PFSK-1 (cell line): ENCODE measurements at regions not wholly inside any gene's neighbourhood (a gene's known extent, or its start where the extent isn't known, plus 50 kb on each side); places are given as distances from the start of the nearest gene placed in this dataset.

Experiments
- FOXP2 ChIP-seq: optimal IDR thresholded peaks from 2 replicates; pipeline ENCODE3; 2011; ENCODE audit warnings: borderline replicate concordance, control low read depth, inconsistent platforms; ENCODE audit not compliant: insufficient read depth; ENCODE audit errors: extremely low read length, extremely low read depth
- POLR2AphosphoS5 ChIP-seq: IDR thresholded peaks from 2 replicates; pipeline ENCODE4 v1.6.1; 2012; ENCODE audit warnings: low read depth, mild to moderate bottlenecking, control low read depth, low read length, moderate library complexity
- SIN3A ChIP-seq: IDR thresholded peaks from 2 replicates; pipeline ENCODE4 v1.6.1; 2012; ENCODE audit warnings: mild to moderate bottlenecking, low read length, moderate library complexity, borderline replicate concordance; ENCODE audit not compliant: insufficient read depth
- TAF1 ChIP-seq: IDR thresholded peaks from 2 replicates; pipeline ENCODE4 v1.6.1; 2012; ENCODE audit warnings: low read length, control low read depth, borderline replicate concordance; ENCODE audit not compliant: insufficient read depth
- TF ChIP-seq, protein P1 (sequence below), 2 experiments: IDR thresholded peaks; 2 replicates each; pipeline versions ENCODE4 v1.6.1 to v1.8.0; 2011 to 2012; ENCODE audit warnings: low read depth in 2 of 2, low read length in 2 of 2, control low read depth in 1 of 2, inconsistent platforms in 1 of 2, mild to moderate bottlenecking in 1 of 2, moderate library complexity in 1 of 2; ENCODE audit not compliant: insufficient read depth in 1 of 2

DNA sequence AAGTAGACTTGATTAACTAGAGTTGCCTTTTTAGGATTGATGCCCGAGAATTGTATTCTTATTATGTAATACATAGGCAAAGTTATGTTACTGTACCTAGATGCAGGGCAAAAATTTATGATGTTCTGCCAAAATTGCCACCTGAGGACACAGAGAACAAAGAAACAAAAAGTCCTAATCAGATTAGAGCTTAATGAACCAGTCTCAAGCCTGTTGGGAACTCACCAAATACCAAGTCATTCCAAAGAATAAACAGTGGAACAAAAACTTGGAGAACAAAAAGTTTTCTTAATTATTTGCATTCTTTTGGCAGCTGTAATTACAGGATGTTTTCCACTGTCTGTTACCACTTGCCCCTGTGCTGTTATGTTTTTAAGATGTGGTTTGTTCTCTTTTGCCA lies 154.7 kb upstream of the SGK1 start:
- TF ChIP-seq TAF1 (no peak), SIN3A (no peak), POLR2AphosphoS5 (no peak), FOXP2 (no peak)
- TF ChIP-seq, protein P1, sequence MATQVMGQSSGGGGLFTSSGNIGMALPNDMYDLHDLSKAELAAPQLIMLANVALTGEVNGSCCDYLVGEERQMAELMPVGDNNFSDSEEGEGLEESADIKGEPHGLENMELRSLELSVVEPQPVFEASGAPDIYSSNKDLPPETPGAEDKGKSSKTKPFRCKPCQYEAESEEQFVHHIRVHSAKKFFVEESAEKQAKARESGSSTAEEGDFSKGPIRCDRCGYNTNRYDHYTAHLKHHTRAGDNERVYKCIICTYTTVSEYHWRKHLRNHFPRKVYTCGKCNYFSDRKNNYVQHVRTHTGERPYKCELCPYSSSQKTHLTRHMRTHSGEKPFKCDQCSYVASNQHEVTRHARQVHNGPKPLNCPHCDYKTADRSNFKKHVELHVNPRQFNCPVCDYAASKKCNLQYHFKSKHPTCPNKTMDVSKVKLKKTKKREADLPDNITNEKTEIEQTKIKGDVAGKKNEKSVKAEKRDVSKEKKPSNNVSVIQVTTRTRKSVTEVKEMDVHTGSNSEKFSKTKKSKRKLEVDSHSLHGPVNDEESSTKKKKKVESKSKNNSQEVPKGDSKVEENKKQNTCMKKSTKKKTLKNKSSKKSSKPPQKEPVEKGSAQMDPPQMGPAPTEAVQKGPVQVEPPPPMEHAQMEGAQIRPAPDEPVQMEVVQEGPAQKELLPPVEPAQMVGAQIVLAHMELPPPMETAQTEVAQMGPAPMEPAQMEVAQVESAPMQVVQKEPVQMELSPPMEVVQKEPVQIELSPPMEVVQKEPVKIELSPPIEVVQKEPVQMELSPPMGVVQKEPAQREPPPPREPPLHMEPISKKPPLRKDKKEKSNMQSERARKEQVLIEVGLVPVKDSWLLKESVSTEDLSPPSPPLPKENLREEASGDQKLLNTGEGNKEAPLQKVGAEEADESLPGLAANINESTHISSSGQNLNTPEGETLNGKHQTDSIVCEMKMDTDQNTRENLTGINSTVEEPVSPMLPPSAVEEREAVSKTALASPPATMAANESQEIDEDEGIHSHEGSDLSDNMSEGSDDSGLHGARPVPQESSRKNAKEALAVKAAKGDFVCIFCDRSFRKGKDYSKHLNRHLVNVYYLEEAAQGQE (IDR thresholded peaks at IDR 0.05; ENCODE audit: insufficient read depth in 1 of 2, low read depth in 2 of 2, low read length in 2 of 2) = no peak

DNA sequence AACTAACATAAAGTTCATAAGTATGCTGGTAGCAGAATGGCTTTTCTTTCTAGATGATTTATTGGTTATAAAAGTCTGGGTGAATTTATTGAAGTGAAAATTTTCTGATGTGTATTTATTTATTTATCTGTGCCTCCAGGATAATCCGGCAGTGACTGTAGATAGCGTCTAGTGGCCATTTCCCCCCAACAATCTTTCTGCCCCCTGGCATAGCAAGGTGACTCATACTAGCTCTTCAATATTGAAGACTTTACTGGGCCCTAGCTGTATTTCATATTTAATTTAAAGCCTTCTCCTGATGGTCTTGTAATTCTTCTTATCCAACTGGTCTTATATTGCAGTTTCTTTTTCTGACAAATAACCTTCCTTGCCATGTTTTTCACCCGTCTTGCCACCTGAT lies 154.1 kb upstream of the SGK1 start:
- TF ChIP-seq FOXP2 = no peak
- TF ChIP-seq SIN3A = no peak
- TF ChIP-seq, protein P1 (IDR thresholded peaks at IDR 0.05; ENCODE audit: insufficient read depth in 1 of 2, low read depth in 2 of 2, low read length in 2 of 2) = no peak
- TF ChIP-seq TAF1 = no peak
- TF ChIP-seq POLR2AphosphoS5 = no peak

DNA sequence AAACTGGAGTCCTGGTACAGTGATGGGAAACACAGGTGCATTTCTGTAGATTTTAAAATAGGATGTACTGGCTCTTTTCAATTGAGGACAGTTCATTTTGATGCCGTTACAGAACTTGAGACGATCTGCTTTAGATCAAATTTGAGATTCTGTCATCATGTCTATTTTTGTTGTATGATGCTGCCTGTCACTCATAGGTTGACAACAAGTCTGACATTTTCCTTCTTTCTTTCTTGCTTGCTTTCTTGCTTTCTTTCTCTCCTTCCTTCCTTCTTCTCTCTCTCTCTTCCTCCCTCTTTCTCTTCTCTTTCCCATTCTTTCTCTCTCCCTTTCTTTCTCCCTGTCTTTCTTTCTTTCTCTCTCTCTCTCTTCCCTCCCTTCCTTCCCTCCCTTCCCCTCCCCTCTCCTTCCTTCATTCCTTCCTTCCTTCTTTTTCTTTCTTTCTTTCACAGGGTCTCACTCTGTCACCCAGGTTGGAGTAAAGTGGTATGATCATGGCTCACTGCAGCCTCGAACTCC lies 152.6 kb upstream of the SGK1 start:
- TF ChIP-seq TAF1 = no peak
- no peak for TF ChIP-seq FOXP2
- TF ChIP-seq SIN3A = no peak
- TF ChIP-seq, protein P1 (IDR thresholded peaks at IDR 0.05; ENCODE audit: insufficient read depth in 1 of 2, low read depth in 2 of 2, low read length in 2 of 2) = no peak
- no peak for TF ChIP-seq POLR2AphosphoS5

DNA sequence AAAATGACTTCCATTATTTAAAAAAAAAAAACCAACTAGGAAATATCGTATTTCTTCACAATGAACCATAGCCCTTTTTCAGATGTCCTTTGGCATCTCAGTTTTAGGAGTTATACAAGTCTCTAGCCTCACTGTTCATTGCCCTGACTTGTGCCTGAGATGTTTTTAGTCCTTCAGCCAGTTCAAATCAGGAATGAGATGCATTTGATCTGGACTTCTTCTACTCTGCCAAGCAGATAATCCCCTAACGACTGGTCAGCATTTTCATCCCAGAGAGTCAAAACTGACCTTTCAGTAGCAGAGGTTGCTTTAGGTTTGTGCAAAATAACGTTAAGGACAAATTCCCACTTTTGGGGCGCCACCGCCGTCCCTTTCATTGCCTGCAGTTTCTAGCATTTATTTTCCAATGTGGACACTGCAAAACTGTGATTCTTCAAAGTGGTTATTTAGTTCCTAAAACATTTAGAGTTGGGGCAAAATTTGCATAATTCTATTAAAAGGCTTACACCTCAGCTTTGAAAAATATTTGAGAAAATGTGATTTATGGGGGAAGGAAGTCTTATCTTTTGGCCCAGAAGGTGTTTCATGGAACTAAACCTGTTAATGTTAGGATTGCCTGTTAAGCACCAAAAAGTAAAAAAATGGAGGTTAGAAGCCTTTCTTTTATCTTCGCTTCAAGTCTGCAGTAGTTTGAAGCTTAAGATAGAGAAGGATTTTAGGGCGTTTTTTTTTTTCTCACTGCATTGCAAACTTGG lies 152.0 kb upstream of the SGK1 start:
- TF ChIP-seq, protein P1 (IDR thresholded peaks at IDR 0.05; ENCODE audit: insufficient read depth in 1 of 2, low read depth in 2 of 2, low read length in 2 of 2) = no peak
- TF ChIP-seq POLR2AphosphoS5 = no peak
- no peak for TF ChIP-seq FOXP2
- no peak for TF ChIP-seq SIN3A
- no peak for TF ChIP-seq TAF1
